Uterus (tissue), 3 donors: ENCODE measurements at regions not wholly inside any gene's neighbourhood (a gene's known extent, or its start where the extent isn't known, plus 50 kb on each side); places are given as distances from the start of the nearest gene placed in this dataset.

Experiments
- DNase-seq, 2 donors: peaks; one replicate each; pipeline ENCODE4 v3.0.0-alpha.2; 2019 to 2020
- H3K27ac ChIP-seq, 2 donors: fragments of 200-600 bp; sonication (generic); 1 replicate in 1 of 2; 2 replicates in 1 of 2; pipeline ENCODE4 v1.5.1; 2016 to 2018
- H3K27me3 ChIP-seq, 2 donors: fragments of 200-600 bp; sonication (generic); one replicate each; pipeline ENCODE4 v1.5.1; 2018 to 2019; ENCODE audit warnings: control low read depth in 1 of 2
- H3K36me3 ChIP-seq, 2 donors: fragments of 200-600 bp; sonication (generic); one replicate each; pipeline ENCODE4 v1.5.1; 2019; ENCODE audit warnings: control low read depth in 1 of 2
- H3K4me1 ChIP-seq, 2 donors: fragments of 200-600 bp; sonication (generic); one replicate each; pipeline ENCODE4 v1.5.1; 2018 to 2019; ENCODE audit warnings: control low read depth in 1 of 2
- H3K4me3 ChIP-seq, 2 donors: fragments of 200-600 bp; sonication (generic); 1 replicate in 1 of 2; 2 replicates in 1 of 2; pipeline ENCODE4 v1.5.1; 2018 to 2019; ENCODE audit warnings: mild to moderate bottlenecking in 1 of 2
- H3K9me3 ChIP-seq, 2 donors: fragments of 200-600 bp; sonication (generic); one replicate each; pipeline ENCODE4 v1.5.1; 2019; ENCODE audit warnings: control low read depth in 1 of 2
- POLR2A ChIP-seq, 2 donors: fragments of 450-650 bp; IDR thresholded peaks; one replicate each; pipeline ENCODE4 v1.6.1; 2016; ENCODE audit warnings: antibody characterized with exemption in 2 of 2, mild to moderate bottlenecking in 1 of 2, moderate library complexity in 1 of 2
- intact Hi-C: fragments of 100-400 bp; cut with DNase I; formaldehyde crosslinking; loops from one replicate; pipeline ENCODE4 v1.15.1; 2023; ENCODE audit warnings: low total_unique reads
- TF ChIP-seq, protein P1 (sequence below), 4 experiments: fragments of 200-600 bp in 2 of 4; fragments of 450-650 bp in 2 of 4; sonication (generic) in 2 of 4; IDR thresholded peaks; one replicate each; pipeline ENCODE4 v1.5.1; 2016 to 2019; ENCODE audit warnings: antibody characterized with exemption in 4 of 4, mild to moderate bottlenecking in 2 of 4, moderate library complexity in 1 of 4
- donor health status: DM: yes; HTN: yes; CAD: no.

DNA sequence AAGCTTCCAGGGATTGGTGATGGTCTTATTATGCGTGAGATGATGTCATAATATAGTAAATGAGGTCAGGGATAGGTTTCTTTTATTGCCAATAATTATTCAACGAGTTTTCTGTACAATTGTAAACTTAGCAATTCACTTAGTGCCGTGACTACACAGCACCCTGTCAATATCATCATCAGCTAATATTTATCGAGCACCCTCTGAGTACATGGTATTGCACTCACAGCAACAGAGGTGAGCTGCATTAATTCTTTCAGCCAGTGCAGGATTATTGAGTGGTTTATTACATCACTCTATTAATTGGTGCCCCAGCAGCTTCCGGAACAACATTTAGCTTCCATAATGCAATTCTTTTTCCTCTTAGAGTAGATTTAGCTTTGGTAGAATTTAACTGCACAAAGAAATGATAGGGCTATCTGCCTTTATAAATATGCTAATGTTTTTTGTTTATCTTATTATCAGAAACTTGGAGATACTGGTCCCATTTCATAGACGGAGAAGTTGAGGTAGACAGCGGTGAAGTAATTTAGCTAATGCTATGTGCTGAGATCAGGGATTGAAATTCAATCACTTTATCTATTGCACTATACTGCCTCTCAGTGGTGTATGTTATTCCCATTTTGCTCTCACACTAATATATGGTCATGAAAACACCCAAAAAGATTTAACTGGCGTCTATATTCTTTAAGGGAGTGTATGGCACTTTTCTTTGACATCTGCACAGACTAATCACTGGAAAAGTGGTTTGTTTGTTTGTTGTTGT, 726.1 kb upstream of the WWC1 start:
- Histone ChIP-seq H3K9me3 (no peaks in the 10 kb centered on the region), H3K36me3 (no peaks in the 10 kb centered on the region), H3K4me3 (no peak overlapping the region), H3K27me3 (peaks cover 0 to 4% of the 10 kb centered on the region in 2 donors), H3K27ac (no peak overlapping the region), H3K4me1 (no peaks in the 10 kb centered on the region)
- DNase-seq = no peak
- TF ChIP-seq POLR2A (IDR thresholded peaks at IDR 0.05) = no peak
- TF ChIP-seq, protein P1, sequence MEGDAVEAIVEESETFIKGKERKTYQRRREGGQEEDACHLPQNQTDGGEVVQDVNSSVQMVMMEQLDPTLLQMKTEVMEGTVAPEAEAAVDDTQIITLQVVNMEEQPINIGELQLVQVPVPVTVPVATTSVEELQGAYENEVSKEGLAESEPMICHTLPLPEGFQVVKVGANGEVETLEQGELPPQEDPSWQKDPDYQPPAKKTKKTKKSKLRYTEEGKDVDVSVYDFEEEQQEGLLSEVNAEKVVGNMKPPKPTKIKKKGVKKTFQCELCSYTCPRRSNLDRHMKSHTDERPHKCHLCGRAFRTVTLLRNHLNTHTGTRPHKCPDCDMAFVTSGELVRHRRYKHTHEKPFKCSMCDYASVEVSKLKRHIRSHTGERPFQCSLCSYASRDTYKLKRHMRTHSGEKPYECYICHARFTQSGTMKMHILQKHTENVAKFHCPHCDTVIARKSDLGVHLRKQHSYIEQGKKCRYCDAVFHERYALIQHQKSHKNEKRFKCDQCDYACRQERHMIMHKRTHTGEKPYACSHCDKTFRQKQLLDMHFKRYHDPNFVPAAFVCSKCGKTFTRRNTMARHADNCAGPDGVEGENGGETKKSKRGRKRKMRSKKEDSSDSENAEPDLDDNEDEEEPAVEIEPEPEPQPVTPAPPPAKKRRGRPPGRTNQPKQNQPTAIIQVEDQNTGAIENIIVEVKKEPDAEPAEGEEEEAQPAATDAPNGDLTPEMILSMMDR (IDR thresholded peaks at IDR 0.05) = no peak
- intact Hi-C loops = no loop called here

DNA sequence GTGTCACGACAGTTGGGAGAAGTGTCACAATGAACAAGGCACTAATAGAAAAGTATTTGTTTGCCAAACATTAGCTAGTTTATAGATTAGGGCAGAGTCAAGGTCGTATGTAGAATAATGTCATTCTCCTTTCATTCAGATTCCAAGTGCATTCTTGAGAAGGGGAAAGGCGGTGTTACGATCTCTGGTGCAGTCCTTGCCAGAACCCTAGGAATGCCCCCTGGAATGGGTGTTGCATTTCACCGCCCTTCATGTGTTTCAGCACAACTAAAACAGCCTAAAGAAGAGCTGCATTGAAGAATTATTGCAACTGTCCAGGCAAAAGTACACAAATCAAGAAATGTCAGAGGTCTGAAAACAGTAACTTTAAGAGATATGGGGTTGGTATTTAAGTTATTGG, 721.0 kb upstream of the WWC1 start:
- Histone ChIP-seq H3K4me1 (no peaks in the 10 kb centered on the region), H3K9me3 (no peaks in the 10 kb centered on the region), H3K36me3 (no peaks in the 10 kb centered on the region), H3K27ac (no peak overlapping the region), H3K27me3 (peaks cover 0 to 14% of the 10 kb centered on the region in 2 donors), H3K4me3 (no peak overlapping the region)
- TF ChIP-seq, protein P1 (IDR thresholded peaks at IDR 0.05) = no peak
- no peak for TF ChIP-seq POLR2A (IDR thresholded peaks at IDR 0.05)
- no peak for DNase-seq
- intact Hi-C loops = no loop called here

DNA sequence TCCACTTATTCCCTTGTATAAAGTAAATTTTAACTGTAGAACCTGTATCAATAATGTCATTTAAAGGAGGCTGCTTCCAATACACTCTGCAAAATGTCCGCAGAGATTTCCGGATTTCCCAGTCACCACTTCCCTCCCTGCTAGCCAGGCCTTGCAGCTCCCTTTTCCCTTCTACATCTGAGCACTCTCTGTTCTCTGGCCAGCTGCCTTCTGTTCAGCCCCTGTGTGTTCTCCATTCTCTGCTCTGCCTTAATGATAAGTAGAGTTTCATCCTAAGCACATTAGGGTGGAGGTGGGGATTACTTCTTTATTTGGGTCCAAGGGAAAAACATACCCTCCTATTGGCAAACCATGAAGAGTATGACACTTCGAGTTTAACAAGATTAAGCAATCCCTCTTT, 719.6 kb upstream of the WWC1 start:
- Histone ChIP-seq H3K4me1 (no peaks in the 10 kb centered on the region), H3K27ac (no peak overlapping the region), H3K36me3 (no peaks in the 10 kb centered on the region), H3K4me3 (no peak overlapping the region), H3K27me3 (peaks cover 0 to 25% of the 10 kb centered on the region in 2 donors), H3K9me3 (no peaks in the 10 kb centered on the region)
- intact Hi-C loops = no loop called here
- DNase-seq = no peak
- no peak for TF ChIP-seq POLR2A (IDR thresholded peaks at IDR 0.05)
- TF ChIP-seq, protein P1 (IDR thresholded peaks at IDR 0.05) = no peak

DNA sequence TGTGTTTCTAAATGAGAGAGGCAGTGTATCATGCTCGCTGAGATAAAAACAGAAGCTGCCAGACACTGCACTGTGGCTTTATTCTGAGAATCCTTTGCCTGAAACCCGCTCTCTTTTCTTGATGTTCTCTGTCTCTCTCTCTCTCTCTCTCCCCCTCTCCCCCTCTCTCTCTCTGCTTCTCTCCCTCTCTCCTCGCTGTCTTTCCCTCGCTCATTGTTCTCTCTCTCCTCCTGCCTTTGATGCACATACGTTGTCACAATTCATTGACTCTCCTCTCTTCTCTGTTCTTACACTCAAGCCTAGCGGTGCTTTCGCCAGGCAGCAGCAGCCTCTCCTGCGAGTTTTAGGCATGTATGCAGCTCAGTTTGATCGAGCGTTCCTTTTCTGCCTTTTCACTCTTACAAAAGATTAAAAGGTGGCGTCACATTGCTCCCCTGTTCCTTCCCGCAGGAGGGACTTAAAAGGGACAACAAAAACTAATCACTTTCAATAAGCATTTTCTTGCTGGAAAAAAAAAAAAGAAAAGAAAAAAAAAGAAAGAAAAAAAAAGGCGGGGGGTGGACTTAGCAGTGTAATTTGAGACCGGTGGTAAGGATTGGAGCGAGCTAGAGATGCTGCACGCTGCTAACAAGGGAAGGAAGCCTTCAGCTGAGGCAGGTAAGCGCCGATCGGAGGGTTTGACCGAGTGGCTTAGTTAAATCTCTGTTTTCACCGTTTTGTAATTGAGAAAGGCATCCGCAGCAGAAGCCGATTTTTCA, 717.9 kb upstream of the WWC1 start:
- Histone ChIP-seq H3K4me3 (peak overlapping the region in 1 of 2 donors; percentile 14), H3K27ac (no peak overlapping the region), H3K27me3 (peaks cover 0 to 25% of the 10 kb centered on the region in 2 donors), H3K36me3 (no peaks in the 10 kb centered on the region), H3K4me1 (no peaks in the 10 kb centered on the region), H3K9me3 (no peaks in the 10 kb centered on the region)
- no peak for TF ChIP-seq POLR2A (IDR thresholded peaks at IDR 0.05)
- TF ChIP-seq, protein P1 (IDR thresholded peaks at IDR 0.05) = no peak
- intact Hi-C loops = no loop called here
- no peak for DNase-seq

DNA sequence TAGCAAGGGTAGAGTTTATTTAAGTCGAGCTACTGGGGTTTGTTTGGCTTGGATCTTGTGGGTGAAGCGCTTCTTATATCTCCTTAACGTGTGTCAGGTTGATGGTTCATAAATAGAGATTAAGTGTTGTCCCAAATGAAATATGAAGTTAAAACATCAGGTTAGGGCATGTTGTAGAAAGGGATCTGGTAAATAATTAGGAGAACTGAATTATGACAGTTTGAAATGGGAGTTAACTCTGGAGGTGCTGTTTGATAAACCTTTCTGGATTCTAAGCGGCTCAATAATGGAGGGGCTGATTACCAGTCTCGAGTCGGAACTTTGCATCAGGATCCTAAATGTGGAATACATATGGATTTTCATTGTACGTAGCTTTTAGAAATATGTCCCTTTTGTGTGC, 717.0 kb upstream of the WWC1 start:
- TF ChIP-seq, protein P1 (IDR thresholded peaks at IDR 0.05) = no peak
- no peak for TF ChIP-seq POLR2A (IDR thresholded peaks at IDR 0.05)
- H3K36me3 ChIP-seq = no peaks in the 10 kb centered on the region
- DNase-seq = no peak
- no peak overlapping the region for H3K4me3 ChIP-seq
- no peaks in the 10 kb centered on the region for H3K9me3 ChIP-seq
- peaks cover 0 to 25% of the 10 kb centered on the region in 2 donors for H3K27me3 ChIP-seq
- no peaks in the 10 kb centered on the region for H3K4me1 ChIP-seq
- no peak overlapping the region for H3K27ac ChIP-seq
- intact Hi-C loops = no loop called here
